GM23338 (cell line): ENCODE measurements at regions not wholly inside any gene's neighbourhood (a gene's known extent, or its start where the extent isn't known, plus 50 kb on each side); places are given as distances from the start of the nearest gene placed in this dataset.

Experiments
- ATAC-seq: fragments of 200-7000 bp; cut with Tn5 transposase; 3 replicates; pipeline ENCODE4 v1.9.1; 2020
- DNase-seq: peaks from one replicate; pipeline ENCODE4 v3.0.0-alpha.2; 2015; ENCODE audit warnings: low spot score
- H2AFZ ChIP-seq: fragments of 200-600 bp; sonication (generic); 2 replicates; pipeline ENCODE4 v1.8.0; 2016; ENCODE audit warnings: antibody characterized with exemption, mild to moderate bottlenecking, moderate library complexity
- H3F3A ChIP-seq: fragments of 200-600 bp; sonication (generic); replicated peaks from 2 replicates; pipeline ENCODE4 v1.8.0; 2017; ENCODE audit warnings: antibody characterized with exemption, mixed run types, low read depth
- H3K27ac ChIP-seq: fragments of 200-600 bp; sonication (generic); 2 replicates; pipeline ENCODE4 v1.6.1; 2016; ENCODE audit warnings: low read depth
- H3K27me3 ChIP-seq: fragments of 200-600 bp; sonication (generic); 2 replicates; pipeline ENCODE4 v1.8.0; 2016; ENCODE audit warnings: mild to moderate bottlenecking, mixed run types, moderate library complexity; ENCODE audit not compliant: insufficient read depth
- H3K36me3 ChIP-seq: fragments of 200-600 bp; sonication (generic); 2 replicates; pipeline ENCODE4 v1.8.0; 2016; ENCODE audit warnings: mild to moderate bottlenecking; ENCODE audit not compliant: insufficient read depth
- H3K4me1 ChIP-seq: fragments of 200-600 bp; sonication (generic); 2 replicates; pipeline ENCODE4 v1.8.0; 2016; ENCODE audit warnings: mild to moderate bottlenecking, moderate library complexity; ENCODE audit not compliant: insufficient read depth
- H3K4me2 ChIP-seq: fragments of 200-600 bp; sonication (generic); 2 replicates; pipeline ENCODE4 v1.7.1; 2017; ENCODE audit warnings: mixed run types
- H3K4me3 ChIP-seq: fragments of 200-600 bp; sonication (generic); 2 replicates; pipeline ENCODE4 v1.6.1; 2016; ENCODE audit warnings: mixed run types
- H3K79me2 ChIP-seq: fragments of 200-600 bp; sonication (generic); replicated peaks from 2 replicates; pipeline ENCODE4 v1.8.0; 2017; ENCODE audit warnings: mild to moderate bottlenecking; ENCODE audit not compliant: insufficient read depth
- H3K9me2 ChIP-seq: fragments of 200-600 bp; sonication (generic); 2 replicates; pipeline ENCODE4 v1.8.0; 2017; ENCODE audit not compliant: insufficient read depth
- H4K20me1 ChIP-seq: fragments of 200-600 bp; sonication (generic); replicated peaks from 2 replicates; pipeline ENCODE4 v1.8.0; 2017; ENCODE audit warnings: mild to moderate bottlenecking; ENCODE audit not compliant: insufficient read depth
- H3K27ac Mint-ChIP-seq: 2 replicates; pipeline ENCODE4 v1.8.0; 2020; ENCODE audit warnings: inconsistent platforms, mild to moderate bottlenecking, moderate library complexity, mixed read lengths
- H3K27me3 Mint-ChIP-seq: 3 replicates; pipeline ENCODE4 v1.8.0; 2022; ENCODE audit warnings: low read depth, mild to moderate bottlenecking, moderate library complexity, mixed read lengths, inconsistent platforms; ENCODE audit not compliant: insufficient read depth, poor library complexity
- H3K36me3 Mint-ChIP-seq: 3 replicates; pipeline ENCODE4 v1.8.0; 2021; ENCODE audit warnings: low read depth, mild to moderate bottlenecking, inconsistent platforms, moderate library complexity, mixed read lengths
- H3K4me1 Mint-ChIP-seq: 3 replicates; pipeline ENCODE4 v1.8.0; 2020; ENCODE audit warnings: mild to moderate bottlenecking, inconsistent platforms, mixed read lengths
- H3K4me3 Mint-ChIP-seq: 3 replicates; pipeline ENCODE4 v1.8.0; 2021; ENCODE audit warnings: moderate library complexity, mild to moderate bottlenecking, inconsistent platforms, mixed read lengths
- H3K9me3 Mint-ChIP-seq: 3 replicates; pipeline ENCODE4 v1.8.0; 2020; ENCODE audit warnings: moderate library complexity, mild to moderate bottlenecking, inconsistent platforms, mixed read lengths
- EZH2phosphoT487 ChIP-seq: fragments of 200-600 bp; sonication (generic); IDR thresholded peaks from one replicate; pipeline ENCODE4 v1.8.1; 2018; ENCODE audit warnings: antibody characterized with exemption; ENCODE audit not compliant: unreplicated experiment
- POLR2AphosphoS5 ChIP-seq: IDR thresholded peaks from 2 replicates; pipeline ENCODE4 v1.6.1; 2016; ENCODE audit warnings: antibody characterized with exemption, low read depth
- TF ChIP-seq, protein P1 (sequence below): IDR thresholded peaks from 2 replicates; pipeline ENCODE4 v1.6.1; 2016; ENCODE audit warnings: antibody characterized with exemption
- TF ChIP-seq, protein P2 (sequence below): fragments of 250-450 bp; sonication (Bioruptor Pico); IDR thresholded peaks from 2 replicates; pipeline ENCODE4 v1.5.0; 2020; ENCODE audit warnings: mild to moderate bottlenecking, moderate library complexity

DNA sequence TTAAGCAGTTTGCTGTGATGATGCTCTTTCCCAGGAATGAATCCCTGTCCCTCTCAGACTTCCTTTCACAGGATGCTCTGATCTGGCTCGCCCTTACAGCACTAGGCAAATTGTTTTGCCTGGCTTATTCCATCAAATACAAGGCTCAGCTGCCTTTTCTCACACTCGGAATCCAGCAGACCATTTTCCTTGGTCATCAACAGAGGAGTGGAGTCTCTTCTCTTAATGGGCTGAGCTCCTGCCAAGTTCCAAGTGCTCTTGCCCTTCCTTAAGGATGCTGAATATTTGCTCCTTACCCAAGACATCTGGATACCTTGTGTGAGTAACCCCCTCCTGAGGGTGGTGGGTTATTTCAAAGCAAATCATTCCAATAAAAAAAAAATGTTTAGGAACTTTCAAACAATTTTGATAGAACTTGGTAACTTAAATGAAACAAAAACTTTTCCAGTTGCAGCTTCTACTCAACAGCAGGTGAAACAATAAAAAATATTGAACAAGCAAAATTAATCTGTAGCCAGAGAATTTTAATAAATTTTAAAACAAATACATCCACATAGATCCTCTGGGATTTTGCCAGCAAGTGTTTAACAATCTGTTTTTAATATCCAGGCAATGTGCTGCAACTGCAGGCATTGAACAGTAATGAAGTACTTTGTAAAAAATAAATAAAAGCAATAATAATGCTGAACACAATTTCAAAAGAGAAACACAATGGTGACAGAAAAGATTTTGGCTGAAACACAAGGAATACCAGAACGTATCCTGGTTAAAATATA, 264.0 kb upstream of the FAR2 start:
- no peak overlapping the region for H3K4me2 ChIP-seq
- no peaks in the 10 kb centered on the region for H4K20me1 ChIP-seq
- H3K4me1 Mint-ChIP-seq, result no peaks in the 10 kb centered on the region
- ATAC-seq, result no peak
- no peaks in the 10 kb centered on the region for H3K9me3 Mint-ChIP-seq
- no peak overlapping the region for H3K27ac Mint-ChIP-seq
- H3K27me3 ChIP-seq, result no peaks in the 10 kb centered on the region
- no peak for DNase-seq
- H3K79me2 ChIP-seq, result no peaks in the 10 kb centered on the region
- H2AFZ ChIP-seq, result no peak overlapping the region
- H3K4me3 Mint-ChIP-seq, result no peak overlapping the region
- no peak overlapping the region for H3K27ac ChIP-seq
- no peak overlapping the region for H3K4me3 ChIP-seq
- H3K36me3 ChIP-seq, result no peaks in the 10 kb centered on the region
- no peaks in the 10 kb centered on the region for H3K9me2 ChIP-seq
- H3K4me1 ChIP-seq, result no peaks in the 10 kb centered on the region
- H3K27me3 Mint-ChIP-seq, result no peaks in the 10 kb centered on the region
- H3F3A ChIP-seq, result no peaks in the 10 kb centered on the region
- TF ChIP-seq, protein P1, sequence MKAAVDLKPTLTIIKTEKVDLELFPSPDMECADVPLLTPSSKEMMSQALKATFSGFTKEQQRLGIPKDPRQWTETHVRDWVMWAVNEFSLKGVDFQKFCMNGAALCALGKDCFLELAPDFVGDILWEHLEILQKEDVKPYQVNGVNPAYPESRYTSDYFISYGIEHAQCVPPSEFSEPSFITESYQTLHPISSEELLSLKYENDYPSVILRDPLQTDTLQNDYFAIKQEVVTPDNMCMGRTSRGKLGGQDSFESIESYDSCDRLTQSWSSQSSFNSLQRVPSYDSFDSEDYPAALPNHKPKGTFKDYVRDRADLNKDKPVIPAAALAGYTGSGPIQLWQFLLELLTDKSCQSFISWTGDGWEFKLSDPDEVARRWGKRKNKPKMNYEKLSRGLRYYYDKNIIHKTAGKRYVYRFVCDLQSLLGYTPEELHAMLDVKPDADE, result no peak
- no peak for TF ChIP-seq EZH2phosphoT487
- TF ChIP-seq, protein P2, sequence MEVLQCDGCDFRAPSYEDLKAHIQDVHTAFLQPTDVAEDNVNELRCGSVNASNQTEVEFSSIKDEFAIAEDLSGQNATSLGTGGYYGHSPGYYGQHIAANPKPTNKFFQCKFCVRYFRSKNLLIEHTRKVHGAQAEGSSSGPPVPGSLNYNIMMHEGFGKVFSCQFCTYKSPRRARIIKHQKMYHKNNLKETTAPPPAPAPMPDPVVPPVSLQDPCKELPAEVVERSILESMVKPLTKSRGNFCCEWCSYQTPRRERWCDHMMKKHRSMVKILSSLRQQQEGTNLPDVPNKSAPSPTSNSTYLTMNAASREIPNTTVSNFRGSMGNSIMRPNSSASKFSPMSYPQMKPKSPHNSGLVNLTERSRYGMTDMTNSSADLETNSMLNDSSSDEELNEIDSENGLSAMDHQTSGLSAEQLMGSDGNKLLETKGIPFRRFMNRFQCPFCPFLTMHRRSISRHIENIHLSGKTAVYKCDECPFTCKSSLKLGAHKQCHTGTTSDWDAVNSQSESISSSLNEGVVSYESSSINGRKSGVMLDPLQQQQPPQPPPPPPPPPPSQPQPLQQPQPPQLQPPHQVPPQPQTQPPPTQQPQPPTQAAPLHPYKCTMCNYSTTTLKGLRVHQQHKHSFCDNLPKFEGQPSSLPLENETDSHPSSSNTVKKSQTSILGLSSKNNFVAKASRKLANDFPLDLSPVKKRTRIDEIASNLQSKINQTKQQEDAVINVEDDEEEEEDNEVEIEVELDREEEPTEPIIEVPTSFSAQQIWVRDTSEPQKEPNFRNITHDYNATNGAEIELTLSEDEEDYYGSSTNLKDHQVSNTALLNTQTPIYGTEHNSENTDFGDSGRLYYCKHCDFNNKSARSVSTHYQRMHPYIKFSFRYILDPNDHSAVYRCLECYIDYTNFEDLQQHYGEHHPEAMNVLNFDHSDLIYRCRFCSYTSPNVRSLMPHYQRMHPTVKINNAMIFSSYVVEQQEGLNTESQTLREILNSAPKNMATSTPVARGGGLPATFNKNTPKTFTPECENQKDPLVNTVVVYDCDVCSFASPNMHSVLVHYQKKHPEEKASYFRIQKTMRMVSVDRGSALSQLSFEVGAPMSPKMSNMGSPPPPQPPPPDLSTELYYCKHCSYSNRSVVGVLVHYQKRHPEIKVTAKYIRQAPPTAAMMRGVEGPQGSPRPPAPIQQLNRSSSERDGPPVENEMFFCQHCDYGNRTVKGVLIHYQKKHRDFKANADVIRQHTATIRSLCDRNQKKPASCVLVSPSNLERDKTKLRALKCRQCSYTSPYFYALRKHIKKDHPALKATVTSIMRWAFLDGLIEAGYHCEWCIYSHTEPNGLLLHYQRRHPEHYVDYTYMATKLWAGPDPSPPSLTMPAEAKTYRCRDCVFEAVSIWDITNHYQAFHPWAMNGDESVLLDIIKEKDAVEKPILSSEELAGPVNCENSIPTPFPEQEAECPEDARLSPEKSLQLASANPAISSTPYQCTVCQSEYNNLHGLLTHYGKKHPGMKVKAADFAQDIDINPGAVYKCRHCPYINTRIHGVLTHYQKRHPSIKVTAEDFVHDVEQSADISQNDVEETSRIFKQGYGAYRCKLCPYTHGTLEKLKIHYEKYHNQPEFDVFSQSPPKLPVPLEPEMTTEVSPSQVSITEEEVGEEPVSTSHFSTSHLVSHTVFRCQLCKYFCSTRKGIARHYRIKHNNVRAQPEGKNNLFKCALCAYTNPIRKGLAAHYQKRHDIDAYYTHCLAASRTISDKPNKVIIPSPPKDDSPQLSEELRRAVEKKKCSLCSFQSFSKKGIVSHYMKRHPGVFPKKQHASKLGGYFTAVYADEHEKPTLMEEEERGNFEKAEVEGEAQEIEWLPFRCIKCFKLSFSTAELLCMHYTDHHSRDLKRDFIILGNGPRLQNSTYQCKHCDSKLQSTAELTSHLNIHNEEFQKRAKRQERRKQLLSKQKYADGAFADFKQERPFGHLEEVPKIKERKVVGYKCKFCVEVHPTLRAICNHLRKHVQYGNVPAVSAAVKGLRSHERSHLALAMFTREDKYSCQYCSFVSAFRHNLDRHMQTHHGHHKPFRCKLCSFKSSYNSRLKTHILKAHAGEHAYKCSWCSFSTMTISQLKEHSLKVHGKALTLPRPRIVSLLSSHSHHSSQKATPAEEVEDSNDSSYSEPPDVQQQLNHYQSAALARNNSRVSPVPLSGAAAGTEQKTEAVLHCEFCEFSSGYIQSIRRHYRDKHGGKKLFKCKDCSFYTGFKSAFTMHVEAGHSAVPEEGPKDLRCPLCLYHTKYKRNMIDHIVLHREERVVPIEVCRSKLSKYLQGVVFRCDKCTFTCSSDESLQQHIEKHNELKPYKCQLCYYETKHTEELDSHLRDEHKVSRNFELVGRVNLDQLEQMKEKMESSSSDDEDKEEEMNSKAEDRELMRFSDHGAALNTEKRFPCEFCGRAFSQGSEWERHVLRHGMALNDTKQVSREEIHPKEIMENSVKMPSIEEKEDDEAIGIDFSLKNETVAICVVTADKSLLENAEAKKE (CRISPR knock-in tag), result no peak
- no peaks in the 10 kb centered on the region for H3K36me3 Mint-ChIP-seq

DNA sequence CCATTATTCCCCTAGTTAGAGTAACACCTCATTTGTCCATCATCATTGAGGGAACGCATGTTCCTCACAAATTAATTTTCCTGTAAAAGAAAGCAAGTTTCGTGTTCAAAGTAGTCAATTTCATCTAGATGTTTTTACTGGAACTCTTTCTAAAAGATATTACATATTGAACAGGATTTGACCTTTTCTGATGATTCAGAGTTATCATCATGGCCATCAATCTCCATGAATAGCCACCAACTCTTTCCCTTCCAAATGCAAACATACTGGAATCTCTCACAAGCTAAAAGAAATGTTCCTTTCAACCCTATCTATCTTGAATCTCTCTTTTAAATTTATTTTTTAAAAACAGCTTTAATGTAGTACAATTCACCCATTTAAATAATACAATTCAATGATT, 263.1 kb upstream of the FAR2 start:
- no peaks in the 10 kb centered on the region for H3K36me3 Mint-ChIP-seq
- no peak for ATAC-seq

More for the DNA sequence above, 263.1 kb upstream of the FAR2 start:
- Histone ChIP-seq H3K27me3 (no peaks in the 10 kb centered on the region), H3K4me3 (no peak overlapping the region), H3K4me1 (no peaks in the 10 kb centered on the region), H3K79me2 (no peaks in the 10 kb centered on the region), H3K36me3 (no peaks in the 10 kb centered on the region), H2AFZ (no peak overlapping the region), H3K9me2 (no peaks in the 10 kb centered on the region), H3F3A (no peaks in the 10 kb centered on the region), H4K20me1 (no peaks in the 10 kb centered on the region), H3K4me2 (no peak overlapping the region), H3K27ac (no peak overlapping the region)
- Mint-ChIP-seq H3K4me1 (no peaks in the 10 kb centered on the region), H3K27me3 (no peaks in the 10 kb centered on the region), H3K4me3 (no peak overlapping the region), H3K27ac (no peak overlapping the region), H3K9me3 (no peaks in the 10 kb centered on the region)
- TF ChIP-seq, protein P1, result no peak
- TF ChIP-seq POLR2AphosphoS5, result no peak
- no peak for DNase-seq
